Epithelial cell of esophagus (primary cell): ENCODE measurements at regions not wholly inside any gene's neighbourhood (a gene's known extent, or its start where the extent isn't known, plus 50 kb on each side); places are given as distances from the start of the nearest gene placed in this dataset.

Source experiments
- DNase-seq: peaks from one replicate; pipeline ENCODE4 v3.0.0; 2010; ENCODE audit warnings: low read depth
- H3K4me3 ChIP-seq: 2 replicates; pipeline ENCODE4 v1.5.1; 2011; ENCODE audit warnings: mild to moderate bottlenecking, low read length, control low read depth
- TF ChIP-seq, protein P1 (sequence below): IDR thresholded peaks from 2 replicates; pipeline ENCODE4 v1.5.1; 2011; ENCODE audit warnings: low read depth, mild to moderate bottlenecking, low read length, control low read depth, inconsistent platforms; ENCODE audit not compliant: insufficient read depth; ENCODE audit errors: missing control alignments

DNA sequence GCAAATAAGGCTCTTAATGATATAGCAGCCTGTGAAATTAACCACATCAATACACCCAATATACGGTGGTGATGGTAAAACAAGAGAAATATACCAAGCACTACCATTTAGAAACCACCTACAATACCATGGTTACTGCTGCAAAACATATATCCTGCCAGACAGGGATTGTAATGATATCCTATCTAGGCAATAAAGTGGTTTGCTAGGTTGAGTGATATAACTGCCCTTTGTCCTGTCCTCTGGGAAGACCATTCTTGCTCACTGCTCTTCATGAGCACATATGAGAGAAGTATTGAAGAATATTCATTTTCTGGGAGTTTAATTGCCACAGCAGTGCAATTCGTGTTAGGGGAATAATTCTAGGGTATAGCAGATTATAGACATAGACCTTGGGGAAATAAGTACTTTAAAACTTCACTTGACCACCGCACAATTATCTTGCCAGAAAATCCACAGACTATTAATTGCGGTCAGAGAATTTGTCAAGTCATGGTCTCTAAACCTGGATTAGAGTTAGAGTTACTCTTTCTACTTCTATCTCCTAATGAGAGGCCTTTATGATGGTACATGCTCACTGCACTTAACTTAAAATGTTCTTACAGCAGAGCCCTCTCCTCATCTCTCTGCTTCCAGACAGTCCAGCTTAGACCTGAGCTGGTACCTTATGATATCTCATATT, 413.0 kb downstream of the ZNF608 start:
- TF ChIP-seq, protein P1, sequence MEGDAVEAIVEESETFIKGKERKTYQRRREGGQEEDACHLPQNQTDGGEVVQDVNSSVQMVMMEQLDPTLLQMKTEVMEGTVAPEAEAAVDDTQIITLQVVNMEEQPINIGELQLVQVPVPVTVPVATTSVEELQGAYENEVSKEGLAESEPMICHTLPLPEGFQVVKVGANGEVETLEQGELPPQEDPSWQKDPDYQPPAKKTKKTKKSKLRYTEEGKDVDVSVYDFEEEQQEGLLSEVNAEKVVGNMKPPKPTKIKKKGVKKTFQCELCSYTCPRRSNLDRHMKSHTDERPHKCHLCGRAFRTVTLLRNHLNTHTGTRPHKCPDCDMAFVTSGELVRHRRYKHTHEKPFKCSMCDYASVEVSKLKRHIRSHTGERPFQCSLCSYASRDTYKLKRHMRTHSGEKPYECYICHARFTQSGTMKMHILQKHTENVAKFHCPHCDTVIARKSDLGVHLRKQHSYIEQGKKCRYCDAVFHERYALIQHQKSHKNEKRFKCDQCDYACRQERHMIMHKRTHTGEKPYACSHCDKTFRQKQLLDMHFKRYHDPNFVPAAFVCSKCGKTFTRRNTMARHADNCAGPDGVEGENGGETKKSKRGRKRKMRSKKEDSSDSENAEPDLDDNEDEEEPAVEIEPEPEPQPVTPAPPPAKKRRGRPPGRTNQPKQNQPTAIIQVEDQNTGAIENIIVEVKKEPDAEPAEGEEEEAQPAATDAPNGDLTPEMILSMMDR = no peak
- no peak for DNase-seq
- no peak overlapping the region for H3K4me3 ChIP-seq

DNA sequence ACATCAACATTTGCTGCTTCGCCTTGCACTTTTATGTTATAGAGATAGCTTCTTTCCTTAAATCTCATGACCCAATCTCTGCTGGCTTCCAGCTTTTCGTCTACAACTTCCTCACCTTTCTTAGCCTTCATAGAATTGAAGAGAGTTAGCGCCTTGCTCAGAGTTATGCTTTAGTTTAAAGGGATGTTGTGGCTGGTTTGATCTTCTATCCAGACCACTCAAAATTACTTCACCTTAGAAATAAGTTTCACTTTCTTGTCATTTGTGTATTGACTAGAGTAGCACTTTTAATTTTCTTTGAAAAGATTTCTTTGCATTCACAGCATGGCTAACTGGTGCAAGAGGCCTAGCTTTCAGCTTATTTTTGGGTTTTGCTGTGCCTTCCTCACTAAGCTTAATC, 414.2 kb downstream of the ZNF608 start:
- TF ChIP-seq, protein P1 = no peak
- H3K4me3 ChIP-seq = no peak overlapping the region
- DNase-seq = no peak

GRCh38 chr5:124330595-124331220, 415.7 kb downstream of the ZNF608 start:
- TF ChIP-seq, protein P1 = no peak
- DNase-seq = peak; percentile 9
- H3K4me3 ChIP-seq = no peak overlapping the region

DNA sequence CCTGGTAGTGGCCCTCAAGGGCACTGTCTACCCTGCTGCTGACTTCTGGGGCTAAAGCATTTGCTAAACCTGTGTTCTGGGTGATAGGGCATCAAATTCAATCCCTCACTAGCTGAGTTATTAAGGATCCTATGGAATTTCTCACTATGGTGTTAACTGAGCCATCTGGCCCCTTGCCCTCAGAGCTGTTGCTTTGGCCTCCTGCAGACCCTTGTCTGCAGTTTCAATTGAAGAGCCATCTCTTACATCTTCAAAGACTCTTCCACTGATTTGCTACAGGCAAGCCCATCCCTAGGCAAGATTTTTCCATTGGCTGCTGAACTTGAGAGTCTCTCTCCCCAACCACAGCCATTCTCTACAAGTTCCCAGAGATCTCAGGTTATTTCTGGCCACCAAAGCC, 418.2 kb downstream of the ZNF608 start:
- no peak for DNase-seq
- TF ChIP-seq, protein P1 = no peak
- no peak overlapping the region for H3K4me3 ChIP-seq

- TF ChIP-seq, protein P1 = no peak
- H3K4me3 ChIP-seq = no peak overlapping the region
- no peak for DNase-seq
These were observed 427.8 kb downstream of the ZNF608 start for GRCh38 chr5:124318661-124319060.

DNA sequence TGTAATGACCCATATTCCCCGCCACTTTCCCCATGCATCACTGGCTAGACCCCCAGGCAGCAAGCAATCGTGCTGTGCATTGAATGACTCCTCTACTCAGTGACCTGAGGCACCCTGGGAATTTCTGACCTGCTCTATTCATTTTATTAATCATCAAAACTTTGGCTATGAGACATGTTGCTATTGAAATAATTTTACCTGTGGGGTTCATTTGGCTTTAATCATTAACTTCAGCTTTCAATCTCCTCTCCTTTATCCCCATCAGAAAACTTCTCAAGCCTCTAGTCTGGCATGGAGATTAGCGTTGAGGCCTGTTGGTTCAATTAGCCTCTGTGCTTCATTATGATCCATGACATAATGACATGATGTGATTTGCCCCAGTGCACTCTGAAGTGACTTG, 429.0 kb downstream of the ZNF608 start:
- TF ChIP-seq, protein P1 = no peak
- no peak overlapping the region for H3K4me3 ChIP-seq
- DNase-seq = no peak
